GM19239 (cell line): ENCODE measurements at regions not wholly inside any gene's neighbourhood (a gene's known extent, or its start where the extent isn't known, plus 50 kb on each side); places are given as distances from the start of the nearest gene placed in this dataset.
"Not testable (repeated sequence)": the region's sequence is repeated elsewhere in the genome, so short reads cannot be mapped to it uniquely, and the experiment has no call there.

Source experiments
- DNase-seq: peaks from one replicate; pipeline ENCODE4 v3.0.0; 2011; ENCODE audit warnings: low spot score; ENCODE audit not compliant: insufficient read length
- FAIRE-seq: peaks from 2 replicates; lab custom pipeline; 2011; peaks lifted over from hg19 to GRCh38; lab: Jason Lieb, UNC

DNA sequence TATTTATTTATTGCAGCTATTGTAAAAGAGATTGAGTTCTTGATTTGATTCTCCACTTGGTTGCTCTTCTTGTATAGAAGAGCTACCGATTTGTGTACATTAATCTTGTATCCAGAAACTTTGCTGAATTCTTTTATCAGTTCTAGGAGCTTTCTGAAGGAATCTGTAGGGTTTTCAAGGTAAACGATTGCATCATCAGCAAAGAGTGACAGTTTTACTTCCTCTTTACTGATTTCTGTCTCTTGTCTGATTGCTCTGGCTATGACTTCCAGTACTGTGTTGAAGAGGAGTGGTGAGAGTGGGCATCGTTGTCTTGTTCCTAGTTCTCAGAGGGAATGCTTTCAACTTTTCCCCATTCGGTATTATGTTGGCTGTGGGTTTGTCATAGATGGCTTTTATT, 103.1 kb downstream of the CAPZA3 start:
- FAIRE-seq, DNase-seq: not testable (repeated sequence)

DNA sequence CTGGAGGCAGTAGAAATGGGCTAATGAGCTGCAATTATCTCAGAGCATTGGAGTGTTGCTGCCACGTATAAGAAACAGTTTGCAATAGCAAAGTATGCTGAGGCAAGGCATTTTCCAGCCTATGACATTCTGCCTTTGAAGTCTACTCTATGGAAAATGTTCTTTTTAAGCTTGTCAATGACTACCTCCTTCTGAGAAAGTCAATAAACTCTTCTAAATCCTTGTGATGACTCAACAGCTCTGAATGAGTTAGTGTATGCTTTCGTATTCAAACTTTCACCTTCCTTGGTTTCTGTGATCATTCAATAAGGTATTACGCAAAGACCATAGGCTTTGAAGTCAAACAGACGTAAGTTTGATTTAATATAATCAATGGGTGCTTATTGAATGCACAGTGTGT, 111.2 kb downstream of the CAPZA3 start:
- FAIRE-seq: no peak

DNA sequence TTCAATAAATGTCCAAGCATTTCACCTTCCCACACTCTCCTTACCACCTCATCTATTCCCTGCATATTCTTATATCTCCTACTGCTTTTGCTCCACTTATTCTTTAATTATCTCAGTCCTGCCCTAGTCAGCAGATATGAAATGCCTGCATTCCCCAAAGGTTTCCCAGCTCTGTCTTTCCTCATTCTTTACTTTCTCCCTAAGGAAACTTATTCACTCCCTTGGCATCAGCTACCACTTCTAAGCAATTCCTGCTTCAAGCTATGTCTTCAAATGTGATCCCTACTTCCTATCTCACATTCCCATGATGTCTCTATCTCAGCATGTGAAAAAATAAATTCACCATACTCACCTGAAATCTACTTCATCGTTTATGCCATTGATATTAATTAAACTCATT, 111.8 kb downstream of the CAPZA3 start:
- no peak for FAIRE-seq
- DNase-seq: no peak

More for the DNA sequence above, 111.2 kb downstream of the CAPZA3 start:
- no peak for DNase-seq

DNA sequence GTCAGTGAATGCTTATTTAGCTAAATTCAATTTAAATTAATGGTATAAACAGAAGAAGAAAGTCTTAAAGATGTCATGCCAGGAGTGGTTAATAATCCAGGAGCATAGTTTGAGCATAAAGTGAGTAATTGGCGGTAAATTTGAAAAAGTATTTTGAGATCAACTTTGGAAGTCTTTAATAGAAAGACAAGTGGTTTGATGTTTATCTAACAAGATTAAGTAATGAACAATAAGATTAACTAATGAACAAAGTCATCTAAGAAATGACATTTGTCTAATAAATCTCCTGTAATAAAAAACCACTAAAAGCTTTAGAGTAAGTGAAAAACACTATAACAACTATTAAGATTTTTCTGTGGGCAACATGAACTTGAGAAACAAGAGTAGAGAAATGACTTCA, 112.8 kb downstream of the CAPZA3 start:
- FAIRE-seq: no peak
- DNase-seq: no peak

DNA sequence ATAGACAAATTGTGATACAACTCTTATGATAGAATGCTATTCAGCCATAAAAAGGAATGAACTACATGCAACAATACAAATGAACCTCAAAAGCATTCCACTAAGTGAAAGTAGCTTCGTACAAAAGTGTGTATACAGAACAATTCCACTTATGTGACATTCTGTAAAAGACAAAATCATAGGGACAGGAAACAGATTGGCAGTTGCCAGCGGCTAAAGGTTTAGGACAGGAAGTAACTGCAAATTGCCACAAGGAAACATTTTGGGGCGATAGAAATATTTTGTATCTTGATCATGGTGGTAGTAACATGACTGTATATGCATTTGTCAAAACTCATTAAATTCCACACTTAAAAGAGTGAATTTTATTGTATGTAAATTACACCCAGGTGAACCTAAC, 113.4 kb downstream of the CAPZA3 start:
- FAIRE-seq (no peak), DNase-seq (no peak)

DNA sequence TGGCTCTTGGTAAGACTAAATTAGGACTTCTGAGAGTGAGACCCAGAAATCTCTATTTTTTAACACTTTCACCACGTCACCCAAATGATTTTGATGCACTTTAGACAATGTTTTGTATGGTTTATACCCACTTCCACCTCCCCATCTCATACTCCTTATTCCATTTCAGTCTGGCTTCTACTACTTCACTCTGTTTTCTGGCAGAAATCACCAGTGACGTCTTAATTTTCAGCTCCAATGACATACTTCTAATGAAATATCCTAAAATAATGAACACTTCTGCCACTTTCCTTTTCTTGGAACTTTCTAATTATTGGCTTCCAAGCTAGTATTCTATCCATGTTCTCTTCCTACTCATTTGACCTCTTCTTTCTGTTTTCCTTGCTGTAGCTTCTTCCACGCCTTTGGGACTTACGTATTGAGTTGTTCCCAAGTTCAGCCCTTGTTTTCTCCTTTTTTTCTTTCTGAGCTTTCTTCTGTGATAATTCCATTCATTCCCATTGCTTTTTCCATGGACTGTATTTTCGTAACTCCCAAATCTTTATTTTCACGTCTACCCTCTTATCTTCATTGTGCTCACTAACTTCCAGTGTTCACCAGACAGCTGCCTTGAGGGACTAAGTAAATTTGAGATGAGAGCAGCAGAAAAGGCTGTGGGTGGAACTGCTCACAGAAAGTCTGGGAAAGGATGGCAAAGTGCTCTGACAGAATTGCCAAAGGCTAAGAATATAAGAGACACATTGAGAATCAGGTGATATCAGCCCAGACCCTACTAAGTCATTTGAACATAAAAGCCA, 115.8 kb downstream of the CAPZA3 start:
- DNase-seq (no peak), FAIRE-seq (no peak)

DNA sequence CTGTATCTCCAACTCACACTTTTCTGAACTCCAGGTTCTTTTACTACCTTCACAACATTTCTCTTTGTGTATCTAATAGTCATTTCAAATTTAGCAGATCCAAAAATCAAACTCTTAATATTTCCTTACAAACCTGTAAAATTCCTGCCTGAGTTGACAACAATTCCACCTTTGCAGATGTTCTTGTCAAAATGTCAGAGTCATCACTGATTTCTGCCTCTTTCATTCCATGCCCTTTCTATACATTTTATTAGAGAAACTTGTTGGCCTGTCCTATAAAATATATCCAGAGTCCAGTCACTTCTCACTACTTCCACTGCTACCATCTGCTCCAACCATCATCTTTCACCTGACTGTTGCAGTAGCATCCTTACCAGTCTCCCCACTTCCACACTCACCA, 119.7 kb downstream of the CAPZA3 start:
- FAIRE-seq (no peak), DNase-seq (no peak)

DNA sequence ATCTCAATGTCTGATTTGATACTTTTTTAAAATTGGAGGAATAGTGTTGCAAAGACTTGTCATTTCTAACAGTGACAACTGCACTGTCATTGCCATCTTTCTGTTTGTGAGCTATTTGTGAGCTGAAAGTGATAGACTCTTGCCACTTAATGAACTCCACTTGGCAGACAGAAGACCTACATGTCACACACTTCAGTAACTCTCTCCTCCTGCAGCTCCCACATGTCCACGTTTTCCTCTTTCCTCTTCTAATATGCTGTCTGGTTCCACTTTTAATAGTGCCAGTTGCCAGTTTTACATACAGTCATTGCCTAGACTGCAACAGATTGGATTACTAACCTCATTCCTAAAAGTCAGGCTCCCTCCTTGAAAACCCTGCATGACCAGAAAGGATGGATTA, 121.5 kb downstream of the CAPZA3 start:
- FAIRE-seq: no peak
- no peak for DNase-seq

DNA sequence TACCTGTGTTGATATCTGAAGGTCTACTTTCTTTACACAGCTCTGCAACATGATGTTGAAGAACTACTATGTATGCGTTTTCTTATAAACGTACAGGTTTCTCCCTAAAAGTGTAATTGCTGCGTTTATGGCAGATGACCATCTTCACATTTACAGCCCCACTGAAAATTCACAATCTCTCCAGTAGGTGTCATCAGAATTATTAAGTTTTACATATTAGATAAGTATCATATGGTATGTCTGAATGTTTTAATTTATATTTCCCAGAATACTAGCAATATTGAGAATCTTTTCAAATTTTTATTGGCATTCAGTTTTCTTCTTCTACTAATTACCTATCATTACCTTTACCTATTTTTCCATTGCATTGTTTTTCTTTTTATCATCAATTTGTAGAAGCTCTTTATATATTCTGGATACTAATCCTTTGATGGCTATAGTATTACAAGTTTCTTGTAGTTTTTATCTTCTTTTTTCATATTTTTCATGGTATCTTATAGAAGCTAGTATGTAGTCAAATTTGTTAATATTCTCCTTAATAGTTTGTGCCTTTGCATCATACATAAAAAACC, 123.5 kb downstream of the CAPZA3 start:
- no peak for FAIRE-seq
- DNase-seq: no peak

DNA sequence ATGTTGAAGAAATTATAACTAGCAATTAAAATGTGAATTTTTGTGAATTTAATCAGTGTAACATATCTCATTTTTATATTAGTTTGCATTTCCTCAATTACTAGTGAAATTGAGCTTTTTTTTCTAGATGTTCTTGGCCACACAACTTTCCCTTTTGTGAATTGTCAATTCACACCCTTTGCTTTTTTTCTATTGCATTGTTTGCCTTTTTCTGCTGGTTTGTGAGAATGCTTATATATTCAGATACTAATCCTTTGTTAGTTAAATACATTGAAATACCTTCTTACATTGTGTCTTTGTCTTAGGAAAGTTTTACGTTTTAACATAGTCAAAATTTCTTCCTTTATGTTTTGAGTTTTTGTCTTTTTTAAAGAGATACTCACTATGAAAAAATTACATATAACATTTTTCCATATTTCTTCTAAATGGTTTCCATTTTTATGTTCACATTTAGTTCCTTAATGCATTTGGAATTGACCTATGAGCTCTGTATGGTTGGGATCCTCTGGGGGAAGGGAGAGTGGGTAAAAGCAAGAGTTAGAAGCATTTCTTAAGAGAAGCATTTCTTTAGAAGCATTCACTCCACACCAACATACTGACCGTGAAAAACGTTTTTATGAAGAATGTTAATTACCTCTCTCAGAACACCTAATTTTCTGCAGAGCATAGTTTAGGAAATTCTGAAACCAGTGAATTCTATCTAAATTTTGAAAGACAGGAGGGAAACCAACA, 126.0 kb downstream of the CAPZA3 start:
- FAIRE-seq (no peak), DNase-seq (no peak)

DNA sequence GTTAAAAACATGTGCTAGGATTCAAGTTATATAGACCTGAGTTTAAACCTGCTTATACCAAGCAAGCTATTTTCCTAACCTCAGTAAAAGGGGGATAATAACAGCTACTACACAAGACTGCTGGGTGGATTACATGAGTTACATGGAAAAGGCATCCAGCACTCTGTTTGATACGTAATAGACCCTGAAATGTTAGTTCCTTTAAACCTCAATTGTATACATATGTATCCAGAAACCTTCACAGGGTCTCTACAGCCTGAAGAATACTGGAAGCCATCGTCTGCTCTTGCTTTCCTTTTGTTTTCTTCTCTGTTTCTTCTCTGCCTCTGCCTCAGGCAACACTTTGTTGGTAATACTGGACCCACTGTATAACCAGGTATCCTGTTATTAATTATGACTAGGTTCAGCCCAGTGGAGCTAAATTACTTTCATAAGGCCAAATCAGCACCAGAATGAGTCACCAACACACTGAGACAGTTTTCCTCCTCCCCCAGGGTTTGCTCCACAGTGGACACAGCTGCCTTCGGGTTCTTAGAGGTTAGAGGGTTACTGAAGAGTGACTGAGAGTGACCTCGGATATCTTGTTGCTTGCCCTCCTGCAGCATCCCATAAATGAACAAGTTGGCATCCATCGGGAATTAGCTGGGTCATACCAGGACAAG, 127.1 kb downstream of the CAPZA3 start:
- DNase-seq: no peak
- FAIRE-seq: no peak

DNA sequence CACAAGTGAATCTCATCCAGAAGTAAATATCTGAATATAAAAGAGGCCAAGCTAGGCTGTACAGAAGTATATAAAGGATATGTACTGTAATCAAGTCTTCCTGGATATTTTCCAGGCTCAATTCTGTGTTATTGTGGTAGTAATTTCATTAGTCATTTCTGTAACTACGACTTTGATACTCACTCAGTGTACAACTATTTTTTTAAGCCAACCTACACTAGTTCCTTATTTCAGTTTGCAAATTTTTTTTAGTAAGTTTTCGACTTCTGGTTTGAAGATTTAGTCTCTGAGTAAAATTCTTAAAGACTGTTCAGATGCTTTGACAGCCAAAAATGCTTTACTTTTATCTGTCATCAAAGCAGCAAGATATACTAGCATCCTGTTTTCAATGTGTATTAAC, 130.8 kb downstream of the CAPZA3 start:
- FAIRE-seq (no peak), DNase-seq (no peak)

DNA sequence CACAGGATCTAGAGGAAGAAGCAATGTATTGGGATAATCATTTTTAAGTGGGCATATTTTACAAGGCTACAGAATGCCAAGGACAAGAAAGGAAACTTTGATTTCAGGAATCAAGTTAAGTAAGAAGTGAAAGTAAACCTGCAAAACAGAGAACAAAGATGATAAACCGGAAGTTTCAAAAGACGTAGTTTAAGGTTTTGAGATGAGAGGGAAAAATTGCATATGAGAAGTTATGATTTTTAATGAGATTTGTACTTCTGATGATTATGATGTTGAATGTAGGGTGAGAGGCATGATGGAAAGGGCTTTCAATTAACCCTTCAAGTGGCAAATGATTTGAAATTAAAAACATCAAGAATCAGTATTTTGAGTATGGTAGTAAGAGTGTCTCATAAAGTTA, 134.9 kb downstream of the CAPZA3 start:
- no peak for FAIRE-seq

DNA sequence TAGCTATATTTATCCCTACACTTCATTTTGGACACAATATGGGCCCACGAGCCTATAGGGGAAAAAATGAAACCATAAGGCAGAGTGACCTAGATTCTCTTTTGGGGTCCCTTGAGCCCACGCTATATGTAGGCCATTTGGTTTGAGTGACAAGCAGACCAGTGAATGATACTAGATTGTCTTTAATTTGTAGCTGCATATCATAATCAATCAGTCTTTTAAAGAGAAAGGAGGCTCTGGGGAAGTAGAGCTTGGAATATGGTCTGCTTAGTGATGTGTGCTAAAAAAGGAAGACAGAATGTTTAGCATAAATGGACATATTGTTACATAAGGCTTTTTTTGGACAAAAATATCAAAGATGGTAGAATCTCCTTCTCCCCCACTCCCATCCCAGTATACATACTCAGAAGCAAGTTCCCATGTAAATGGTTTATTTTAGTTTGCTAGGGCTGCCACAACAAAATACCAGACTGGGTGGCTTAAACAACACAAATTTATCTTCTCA, 140.8 kb downstream of the CAPZA3 start:
- DNase-seq (no peak), FAIRE-seq (no peak)

More for the DNA sequence above, 134.9 kb downstream of the CAPZA3 start:
- DNase-seq: no peak

DNA sequence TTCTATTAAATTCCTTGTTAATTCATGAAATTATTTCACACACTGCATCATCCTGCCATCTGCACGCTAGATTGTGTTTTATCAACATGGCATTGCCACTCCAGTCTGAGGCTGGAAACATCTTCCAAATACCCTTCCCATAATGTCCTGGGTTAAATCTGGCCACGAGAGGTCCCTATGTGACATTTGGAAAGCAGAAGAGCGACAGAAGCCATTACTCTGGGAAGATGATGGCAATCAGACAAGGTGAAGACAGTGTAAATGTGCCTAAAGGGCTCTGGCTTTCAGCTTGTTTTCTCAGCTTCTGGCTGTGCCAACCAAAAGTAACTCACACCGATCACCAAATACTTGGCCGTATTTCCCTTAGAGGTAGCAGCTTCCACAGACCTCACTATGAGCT, 144.8 kb downstream of the CAPZA3 start:
- FAIRE-seq (no peak), DNase-seq (no peak)

DNA sequence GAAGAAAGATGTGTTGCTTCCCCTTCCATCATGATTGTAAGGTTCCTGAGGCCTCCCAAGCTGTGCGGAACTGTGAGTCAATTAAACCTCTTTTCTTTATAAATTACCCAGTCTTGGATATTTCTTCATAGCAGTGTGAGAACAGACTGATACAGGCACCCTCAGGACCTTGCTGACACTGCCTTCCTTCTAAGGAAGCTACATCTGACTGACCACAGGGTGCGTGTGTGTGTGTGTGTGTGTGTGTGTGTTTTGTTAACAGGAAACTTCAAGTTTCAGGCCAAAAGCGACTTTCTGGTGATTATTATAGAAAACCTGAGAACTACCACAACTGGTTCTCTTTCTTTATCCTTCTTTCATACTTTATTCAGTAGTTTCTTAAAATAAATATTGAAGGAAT, 149.0 kb downstream of the CAPZA3 start:
- no peak for FAIRE-seq
- no peak for DNase-seq

DNA sequence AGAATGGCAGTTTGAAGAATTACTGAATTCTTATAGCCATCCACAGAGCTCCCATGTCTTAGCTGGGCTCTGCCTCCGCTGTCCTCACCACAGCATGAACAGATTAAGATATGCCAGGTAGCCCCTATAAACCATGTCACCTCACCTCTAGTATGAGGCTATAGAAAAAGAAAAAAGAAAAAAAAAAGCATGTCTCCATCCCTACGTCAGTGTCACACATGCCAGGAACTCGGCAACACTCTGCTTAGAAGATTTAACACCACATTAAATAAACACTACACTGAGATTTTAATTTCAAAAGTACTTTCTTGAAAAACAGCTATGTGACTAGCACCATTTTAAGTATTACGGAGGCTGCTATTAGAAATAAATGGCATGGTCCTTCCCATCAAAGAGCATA, 149.4 kb downstream of the CAPZA3 start:
- DNase-seq: no peak
- no peak for FAIRE-seq

DNA sequence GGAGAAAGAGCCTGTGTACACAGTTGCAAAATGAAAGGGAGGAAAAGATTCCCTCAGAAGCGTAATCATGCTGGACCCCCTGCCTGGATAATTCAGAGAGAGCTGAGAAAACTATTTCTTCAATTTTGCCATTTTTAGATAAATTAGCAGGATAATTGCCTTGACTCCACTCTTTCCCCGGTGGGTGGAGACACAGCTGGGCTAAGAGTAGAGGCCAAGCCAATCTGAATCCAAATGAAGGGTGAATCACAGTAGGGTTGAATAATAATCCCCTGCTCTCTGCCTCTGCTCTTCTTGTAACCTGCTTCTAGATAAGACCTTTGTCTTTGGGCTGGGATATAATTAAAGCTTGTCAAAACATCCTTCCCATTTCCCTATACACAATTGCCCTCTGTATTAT, 150.1 kb downstream of the CAPZA3 start:
- DNase-seq (no peak), FAIRE-seq (no peak)

DNA sequence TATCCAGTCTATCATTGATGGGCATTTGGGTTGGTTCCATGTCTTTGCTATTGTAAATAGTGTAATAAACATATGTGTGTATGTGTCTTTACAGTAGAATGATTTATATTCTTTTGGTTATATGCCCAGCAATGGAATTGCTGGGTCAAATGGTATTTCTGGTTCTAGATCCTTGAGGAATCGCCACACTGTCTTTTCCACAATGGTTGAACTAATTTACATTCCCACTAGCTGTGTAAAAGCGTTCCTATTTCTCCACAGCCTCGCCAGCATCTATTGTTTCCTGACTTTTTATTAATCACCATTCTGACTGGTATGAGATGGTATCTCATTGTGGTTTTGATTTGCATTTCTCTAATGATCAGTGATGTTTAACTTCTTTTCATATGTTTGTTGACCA, 152.7 kb downstream of the CAPZA3 start:
- FAIRE-seq, DNase-seq: not testable (repeated sequence)

DNA sequence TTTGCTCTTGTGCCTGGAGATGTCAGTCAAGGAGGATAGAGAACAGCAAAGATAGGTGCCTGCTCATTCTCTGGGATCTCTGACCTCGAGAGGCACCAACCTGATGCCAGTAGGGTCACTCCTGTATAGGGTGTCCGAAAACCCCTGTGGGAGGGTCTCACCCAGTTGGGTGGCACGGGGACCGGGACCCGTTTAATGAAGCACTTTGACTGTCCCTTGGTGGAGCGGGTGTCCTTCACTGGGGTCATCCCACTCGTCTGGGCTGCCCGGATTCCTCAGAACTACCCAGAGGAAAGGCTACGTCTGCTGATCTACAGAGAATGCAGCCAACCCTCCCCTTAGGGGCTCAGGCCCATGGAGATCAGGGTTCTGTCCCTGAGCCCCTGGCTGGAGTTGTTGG, 157.6 kb downstream of the CAPZA3 start:
- no peak for FAIRE-seq
- no peak for DNase-seq

DNA sequence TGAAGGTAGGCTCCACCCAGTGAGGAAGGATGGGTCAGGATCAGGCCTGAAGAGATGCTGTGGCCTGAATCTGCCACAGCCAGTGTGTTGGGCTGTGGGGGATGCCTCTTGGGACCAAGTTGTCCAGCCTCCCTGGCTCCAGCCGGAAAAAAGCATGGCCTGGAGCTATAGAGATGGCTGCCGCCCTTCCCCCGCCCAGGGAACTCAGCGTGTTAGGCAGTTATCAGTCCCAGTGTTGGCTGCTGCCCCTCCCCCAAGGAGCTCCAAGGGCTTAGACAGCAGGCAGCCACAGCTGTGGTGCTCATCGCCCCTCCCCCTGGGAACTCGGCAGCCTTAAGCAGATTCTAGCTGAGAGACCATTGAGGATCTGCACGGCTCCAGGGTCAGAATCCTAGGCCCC, 158.0 kb downstream of the CAPZA3 start:
- DNase-seq: no peak
- no peak for FAIRE-seq
